ENCODE measurements at regions not wholly inside any gene's neighbourhood (a gene's known extent, or its start where the extent isn't known, plus 50 kb on each side); places are given as distances from the start of the nearest gene placed in this dataset.

DNA sequence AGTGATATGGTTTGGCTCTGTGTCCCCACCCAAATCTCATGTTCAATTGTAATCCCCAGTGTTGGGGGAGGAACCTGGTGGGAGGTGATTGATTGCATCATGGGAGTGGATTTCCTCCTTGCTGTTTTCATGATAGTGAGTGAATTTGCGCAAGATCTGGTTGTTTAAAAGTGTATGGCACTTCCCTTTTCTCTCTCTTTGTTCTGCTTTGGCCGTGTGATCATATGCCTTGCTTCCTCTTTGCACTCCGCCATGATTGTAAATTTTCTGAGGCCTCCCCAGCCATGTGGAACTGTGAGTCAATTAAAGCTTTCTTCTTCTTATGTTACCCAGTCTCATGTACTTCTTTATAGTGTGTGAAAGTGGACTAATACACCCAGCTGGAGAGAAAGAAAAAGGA is 113.0 kb upstream of the AADAT start:
- FAIRE-seq (no peak), DNase-seq (ENCODE audit: extremely low read depth in 1 of 4, low spot score in 3 of 4) (no peak), ATAC-seq (no peak)
- Histone ChIP-seq H3K27ac (ENCODE audit: extremely low read depth, low read depth, low read length) (no peak overlapping the region), H4K20me1 (replicated peaks; ENCODE audit: control insufficient read depth, insufficient read depth, low read length) (no peaks in the 10 kb centered on the region), H3K4me1 (replicated peaks in 1 of 2; ENCODE audit: control insufficient read depth in 2 of 2, insufficient read depth in 2 of 2, low read length in 2 of 2) (no peaks in the 10 kb centered on the region), H3K9me3 (replicated peaks; ENCODE audit: control insufficient read depth, insufficient read depth, low read depth, low read length) (no peaks in the 10 kb centered on the region), H3K79me2 (ENCODE audit: control insufficient read depth, insufficient read depth, low read length) (no peaks in the 10 kb centered on the region), H3K9me1 (ENCODE audit: control insufficient read depth, insufficient read depth, low read length) (no peaks in the 10 kb centered on the region), H3K9ac (ENCODE audit: insufficient read depth in 1 of 2, low read depth in 2 of 2, low read length in 2 of 2) (no peak overlapping the region), H2AFZ (ENCODE audit: low read depth, low read length) (no peak overlapping the region), H3K27me3 (ENCODE audit: control insufficient read depth in 2 of 2, insufficient read depth in 2 of 2, low read length in 2 of 2) (no peaks in the 10 kb centered on the region), H3K4me2 (ENCODE audit: insufficient read depth, low read length) (no peak overlapping the region), H3K4me3 (no peak overlapping the region), H3K36me3 (ENCODE audit: control insufficient read depth, insufficient read depth, low read length) (no peaks in the 10 kb centered on the region)
- 0% methylated on average over 3 of the region's 3 CpGs for WGBS (ENCODE audit: insufficient coverage, low coverage, missing lambda C conversion rate)
- ChIA-PET CTCF (ENCODE audit: low intra/inter-chr PET ratio) (no interaction called here), POLR2A (no interaction called here)
- TF ChIP-seq SREBF2 (CRISPR knock-in tag; IDR thresholded peaks at IDR 0.05), result no peak
- no peak for TF ChIP-seq PTBP1 (IDR thresholded peaks at IDR 0.05; ENCODE audit: low read depth, low read length)
- TF ChIP-seq NFE2 (IDR thresholded peaks at IDR 0.05; ENCODE audit: low read depth), result no peak
- no peak for TF ChIP-seq MNT (conservative IDR thresholded peaks at IDR 0.05)
- TF ChIP-seq SNRNP70 (optimal IDR thresholded peaks at IDR 0.05; ENCODE audit: low read depth, low read length), result no peak
- no peak for TF ChIP-seq SP1 (CRISPR knock-in tag; IDR thresholded peaks at IDR 0.05)
- TF ChIP-seq CBFA2T3 (IDR thresholded peaks at IDR 0.05), result no peak
- no peak for TF ChIP-seq RBFOX2 (IDR thresholded peaks at IDR 0.05; ENCODE audit: low read depth, low read length)
- TF ChIP-seq, protein P1, sequence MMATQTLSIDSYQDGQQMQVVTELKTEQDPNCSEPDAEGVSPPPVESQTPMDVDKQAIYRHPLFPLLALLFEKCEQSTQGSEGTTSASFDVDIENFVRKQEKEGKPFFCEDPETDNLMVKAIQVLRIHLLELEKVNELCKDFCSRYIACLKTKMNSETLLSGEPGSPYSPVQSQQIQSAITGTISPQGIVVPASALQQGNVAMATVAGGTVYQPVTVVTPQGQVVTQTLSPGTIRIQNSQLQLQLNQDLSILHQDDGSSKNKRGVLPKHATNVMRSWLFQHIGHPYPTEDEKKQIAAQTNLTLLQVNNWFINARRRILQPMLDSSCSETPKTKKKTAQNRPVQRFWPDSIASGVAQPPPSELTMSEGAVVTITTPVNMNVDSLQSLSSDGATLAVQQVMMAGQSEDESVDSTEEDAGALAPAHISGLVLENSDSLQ (IDR thresholded peaks at IDR 0.05), result no peak
- TF ChIP-seq, protein P2, sequence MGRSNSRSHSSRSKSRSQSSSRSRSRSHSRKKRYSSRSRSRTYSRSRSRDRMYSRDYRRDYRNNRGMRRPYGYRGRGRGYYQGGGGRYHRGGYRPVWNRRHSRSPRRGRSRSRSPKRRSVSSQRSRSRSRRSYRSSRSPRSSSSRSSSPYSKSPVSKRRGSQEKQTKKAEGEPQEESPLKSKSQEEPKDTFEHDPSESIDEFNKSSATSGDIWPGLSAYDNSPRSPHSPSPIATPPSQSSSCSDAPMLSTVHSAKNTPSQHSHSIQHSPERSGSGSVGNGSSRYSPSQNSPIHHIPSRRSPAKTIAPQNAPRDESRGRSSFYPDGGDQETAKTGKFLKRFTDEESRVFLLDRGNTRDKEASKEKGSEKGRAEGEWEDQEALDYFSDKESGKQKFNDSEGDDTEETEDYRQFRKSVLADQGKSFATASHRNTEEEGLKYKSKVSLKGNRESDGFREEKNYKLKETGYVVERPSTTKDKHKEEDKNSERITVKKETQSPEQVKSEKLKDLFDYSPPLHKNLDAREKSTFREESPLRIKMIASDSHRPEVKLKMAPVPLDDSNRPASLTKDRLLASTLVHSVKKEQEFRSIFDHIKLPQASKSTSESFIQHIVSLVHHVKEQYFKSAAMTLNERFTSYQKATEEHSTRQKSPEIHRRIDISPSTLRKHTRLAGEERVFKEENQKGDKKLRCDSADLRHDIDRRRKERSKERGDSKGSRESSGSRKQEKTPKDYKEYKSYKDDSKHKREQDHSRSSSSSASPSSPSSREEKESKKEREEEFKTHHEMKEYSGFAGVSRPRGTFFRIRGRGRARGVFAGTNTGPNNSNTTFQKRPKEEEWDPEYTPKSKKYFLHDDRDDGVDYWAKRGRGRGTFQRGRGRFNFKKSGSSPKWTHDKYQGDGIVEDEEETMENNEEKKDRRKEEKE (IDR thresholded peaks at IDR 0.05; ENCODE audit: borderline replicate concordance in 1 of 2, control insufficient read depth in 1 of 2, low read depth in 2 of 2, low read length in 1 of 2), result no peak
- TF ChIP-seq MEIS2 (IDR thresholded peaks at IDR 0.05; ENCODE audit: partially characterized antibody), result no peak
- no TSS peak for BruUV-seq (replicated peaks)
- in situ Hi-C loops (cut with MboI) (no loop called here), intact Hi-C loops (cut with micrococcal nuclease) (no loop called here)

All from K562 (cell line).